GM12801 (cell line): ENCODE measurements at regions not wholly inside any gene's neighbourhood (a gene's known extent, or its start where the extent isn't known, plus 50 kb on each side); places are given as distances from the start of the nearest gene placed in this dataset.

Experiments used
- CTCF ChIP-seq: IDR thresholded peaks from one replicate; pipeline ENCODE4 v1.5.1; 2011; ENCODE audit warnings: control low read depth; ENCODE audit not compliant: insufficient read length; ENCODE audit errors: extremely low read depth

GRCh38 chr10:108384378-108384777 is 1219.9 kb upstream of the SORCS1 start:
- no peak for TF ChIP-seq CTCF

- no peak for TF ChIP-seq CTCF
Measured at GRCh38 chr10:108378779-108379178, 1214.3 kb upstream of the SORCS1 start.

GRCh38 chr10:108375691-108376090 is 1211.2 kb upstream of the SORCS1 start:
- no peak for TF ChIP-seq CTCF

DNA sequence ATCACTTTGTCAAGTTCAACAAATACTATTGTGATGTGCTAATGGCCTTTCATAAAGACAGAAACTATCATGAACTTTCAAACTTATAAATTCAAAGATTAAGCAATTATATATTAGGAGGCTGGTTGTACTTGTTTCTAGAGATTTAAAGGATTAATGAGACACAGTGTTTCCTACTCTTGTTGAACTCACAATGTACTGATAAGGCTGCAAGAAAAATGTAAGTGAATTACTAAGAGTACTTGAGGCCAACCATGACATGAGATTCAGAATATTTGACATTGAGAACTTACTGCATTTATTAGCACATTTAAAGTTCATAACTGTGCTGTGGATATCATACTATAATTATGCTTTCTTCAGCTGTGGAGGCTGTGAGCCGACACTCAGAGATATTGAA is 1210.5 kb upstream of the SORCS1 start:
- no peak for TF ChIP-seq CTCF

GRCh38 chr10:108365541-108365940 is 1201.0 kb upstream of the SORCS1 start:
- TF ChIP-seq CTCF: no peak

GRCh38 chr10:108363576-108363975 is 1199.1 kb upstream of the SORCS1 start:
- TF ChIP-seq CTCF: no peak

DNA sequence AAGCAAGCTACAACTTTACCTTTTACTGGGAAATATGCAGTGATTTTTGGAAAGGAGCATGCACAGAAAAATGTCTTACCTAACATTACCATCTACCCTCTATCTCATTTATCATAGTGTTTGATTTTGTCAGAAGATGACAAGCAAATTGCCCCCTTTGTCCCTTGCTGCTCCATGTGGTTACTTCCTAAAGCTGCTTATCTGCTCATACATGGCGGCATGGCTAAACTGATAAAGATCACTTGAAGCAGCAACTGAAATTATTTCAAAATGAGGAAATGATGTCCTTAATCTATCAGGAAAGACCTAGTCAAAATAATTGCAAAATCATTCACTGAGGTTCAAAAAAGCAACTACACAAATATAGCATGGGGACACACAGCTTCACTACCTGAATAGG is 1198.5 kb upstream of the SORCS1 start:
- no peak for TF ChIP-seq CTCF

DNA sequence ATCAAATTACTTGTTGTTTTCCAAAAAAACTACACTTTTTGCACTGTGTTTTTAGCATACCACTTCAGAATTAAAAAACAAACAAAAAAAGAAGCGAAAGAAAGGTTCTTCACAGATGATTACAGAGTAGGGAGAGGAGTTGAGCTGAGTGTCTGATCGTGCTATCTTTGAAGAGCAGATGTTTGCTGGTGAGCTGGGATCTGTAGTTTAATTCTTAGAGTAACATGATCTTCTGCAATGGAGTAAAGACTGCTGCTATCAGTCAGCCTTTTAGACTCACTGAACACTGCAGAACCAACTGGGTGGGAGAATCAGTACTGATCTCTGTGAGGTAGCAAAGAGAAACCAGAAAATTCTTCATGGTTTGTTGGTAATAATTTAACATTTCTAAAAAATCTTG is 1197.8 kb upstream of the SORCS1 start:
- no peak for TF ChIP-seq CTCF
